Hematopoietic multipotent progenitor cell treated with erythropoietin and hydrocortisone succinate and interleukin-3 and kit ligand, for 8 days (in vitro differentiated cells): ENCODE measurements at regions not wholly inside any gene's neighbourhood (a gene's known extent, or its start where the extent isn't known, plus 50 kb on each side); places are given as distances from the start of the nearest gene placed in this dataset.
A peak's percentile ranks its signal among the peaks of the same experiment; 100 is the strongest.
"Not testable (repeated sequence)": the region's sequence is repeated elsewhere in the genome, so short reads cannot be mapped to it uniquely, and the experiment has no call there.

Experiments used
- DNase-seq: peaks from one replicate; pipeline ENCODE4 v3.0.0-alpha.2; 2015

- no peak for DNase-seq
These were observed 406.9 kb upstream of the SOX5 start for GRCh38 chr12:24356240-24356804.

GRCh38 chr12:24352363-24352762 is 402.9 kb upstream of the SOX5 start:
- DNase-seq, result no peak

GRCh38 chr12:24349051-24349799 is 399.8 kb upstream of the SOX5 start:
- DNase-seq, result no peak

GRCh38 chr12:24348180-24348579 is 398.7 kb upstream of the SOX5 start:
- DNase-seq, result not testable (repeated sequence)

GRCh38 chr12:24328261-24328660 is 378.8 kb upstream of the SOX5 start:
- no peak for DNase-seq

GRCh38 chr12:24325331-24325730 is 375.9 kb upstream of the SOX5 start:
- DNase-seq, result no peak

- DNase-seq, result peak; percentile 9
These were observed 358.4 kb upstream of the SOX5 start for GRCh38 chr12:24307716-24308335.

GRCh38 chr12:24307153-24307552 is 357.7 kb upstream of the SOX5 start:
- no peak for DNase-seq

- DNase-seq, result peak; percentile 3
These were observed 356.5 kb upstream of the SOX5 start for GRCh38 chr12:24306001-24306400.

- no peak for DNase-seq
These were observed 354.8 kb upstream of the SOX5 start for GRCh38 chr12:24304285-24304684.

GRCh38 chr12:24302708-24303107 is 353.2 kb upstream of the SOX5 start:
- no peak for DNase-seq

- DNase-seq, result no peak
These were observed 348.0 kb upstream of the SOX5 start for GRCh38 chr12:24297516-24297915.

GRCh38 chr12:24293549-24293948 is 344.1 kb upstream of the SOX5 start:
- DNase-seq, result no peak

GRCh38 chr12:24287963-24288362 is 338.5 kb upstream of the SOX5 start:
- DNase-seq, result no peak

GRCh38 chr12:24285448-24285847 is 336.0 kb upstream of the SOX5 start:
- DNase-seq, result no peak

- no peak for DNase-seq
These were observed 331.9 kb upstream of the SOX5 start for GRCh38 chr12:24281341-24281740.

- no peak for DNase-seq
These were observed 330.8 kb upstream of the SOX5 start for GRCh38 chr12:24280056-24280842.

GRCh38 chr12:24278832-24279231 is 329.4 kb upstream of the SOX5 start:
- no peak for DNase-seq

- no peak for DNase-seq
These were observed 321.5 kb upstream of the SOX5 start for GRCh38 chr12:24270965-24271364.

GRCh38 chr12:24270464-24270863 is 321.0 kb upstream of the SOX5 start:
- no peak for DNase-seq

- no peak for DNase-seq
These were observed 319.3 kb upstream of the SOX5 start for GRCh38 chr12:24268663-24269186.

- DNase-seq, result no peak
These were observed 317.5 kb upstream of the SOX5 start for GRCh38 chr12:24266982-24267381.

GRCh38 chr12:24256684-24257083 is 307.2 kb upstream of the SOX5 start:
- no peak for DNase-seq
